NCI-H446 (cell line): ENCODE measurements at regions not wholly inside any gene's neighbourhood (a gene's known extent, or its start where the extent isn't known, plus 50 kb on each side); places are given as distances from the start of the nearest gene placed in this dataset.
"Not testable (repeated sequence)": the region's sequence is repeated elsewhere in the genome, so short reads cannot be mapped to it uniquely, and the experiment has no call there.

ENCODE experiments used
- DNase-seq, 2 experiments: peaks; one replicate each; lab custom pipeline; 2025; lab: John Stamatoyannopoulos, UW

GRCh38 chr13:86425170-86425815 lies 626.1 kb upstream of the SLITRK6 start:
- DNase-seq, result no peak

GRCh38 chr13:86426437-86426836 lies 627.2 kb upstream of the SLITRK6 start:
- no peak for DNase-seq

DNA sequence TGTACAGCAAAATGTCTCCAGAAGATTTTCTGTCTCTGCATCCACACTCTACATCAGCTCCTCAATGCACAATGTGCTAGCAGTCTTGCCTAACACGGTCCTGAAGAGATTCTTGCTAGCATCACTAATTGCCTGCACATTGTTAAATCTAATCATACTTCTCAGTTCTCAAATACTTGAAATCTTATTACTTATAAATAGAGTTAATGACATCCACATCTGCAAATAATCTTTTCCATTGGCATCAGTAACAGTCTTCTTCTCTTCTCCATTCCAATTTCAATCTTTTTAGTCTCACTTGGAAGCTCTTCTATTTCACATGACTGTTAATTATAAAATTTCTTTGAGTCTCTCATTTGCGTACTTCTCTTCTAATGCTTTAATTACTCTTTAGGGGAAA lies 630.5 kb upstream of the SLITRK6 start:
- no peak for DNase-seq

- DNase-seq, result no peak
Measured at GRCh38 chr13:86438034-86438433, 638.8 kb upstream of the SLITRK6 start.

DNA sequence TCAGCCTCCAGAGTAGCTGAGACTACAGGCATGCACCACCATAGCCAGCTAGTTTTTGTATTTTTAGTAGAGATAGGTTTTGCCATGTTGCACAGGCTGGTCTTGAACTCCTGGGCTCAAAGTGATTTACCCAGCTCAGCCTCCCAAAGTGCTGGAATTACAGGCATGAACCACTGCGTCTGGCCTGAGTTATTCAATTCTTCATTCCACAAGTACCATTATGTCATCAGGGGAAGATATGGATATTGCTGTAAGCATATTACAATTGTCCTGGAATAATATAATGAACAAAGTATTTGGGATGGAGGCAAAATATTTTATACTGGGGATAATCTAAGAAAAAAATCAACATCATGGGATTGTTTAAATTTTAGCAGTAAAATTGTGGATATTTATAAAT lies 646.0 kb upstream of the SLITRK6 start:
- DNase-seq, result no peak

- no peak for DNase-seq
Measured at GRCh38 chr13:86445672-86446071, 646.5 kb upstream of the SLITRK6 start.

DNA sequence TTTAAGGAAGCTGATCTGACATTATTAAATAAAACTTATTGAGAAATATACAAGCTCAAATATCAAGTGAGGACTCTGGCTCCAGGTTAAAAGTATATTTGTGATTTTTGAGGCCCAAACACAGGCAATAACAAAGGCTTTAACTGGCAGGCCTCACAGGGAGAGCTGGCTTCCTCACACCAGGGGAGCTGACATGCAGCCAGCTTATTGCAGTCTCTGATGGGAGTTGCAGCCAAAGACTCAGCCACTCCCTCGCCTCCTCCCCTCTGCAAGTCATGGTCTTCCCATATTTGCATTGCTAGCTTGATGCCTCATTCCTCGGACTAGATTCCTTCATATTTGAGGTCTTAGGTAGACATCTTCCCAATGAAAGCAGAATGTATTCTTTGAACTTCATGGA lies 647.1 kb upstream of the SLITRK6 start:
- DNase-seq, result peak; percentile 31 to 43

DNA sequence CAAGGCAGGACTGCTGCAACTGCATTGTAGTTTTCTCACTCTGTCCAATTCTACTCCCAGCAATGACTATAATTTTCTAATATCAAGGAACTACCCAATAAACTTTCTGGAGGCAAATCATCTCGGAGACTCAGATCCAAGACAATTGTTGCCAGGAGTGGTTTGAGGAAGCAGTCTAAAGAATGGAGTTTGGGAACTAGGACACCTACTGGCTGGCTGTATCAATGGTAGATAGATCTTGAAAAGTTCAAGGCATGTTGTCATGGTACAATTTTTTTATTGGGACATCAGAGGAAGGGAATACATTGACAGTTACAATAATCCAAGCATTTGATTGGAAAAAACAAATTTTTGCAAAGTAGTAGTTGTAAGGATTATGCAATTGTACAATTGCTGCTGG lies 648.3 kb upstream of the SLITRK6 start:
- no peak for DNase-seq

GRCh38 chr13:86462011-86462410 lies 662.8 kb upstream of the SLITRK6 start:
- DNase-seq, result no peak

DNA sequence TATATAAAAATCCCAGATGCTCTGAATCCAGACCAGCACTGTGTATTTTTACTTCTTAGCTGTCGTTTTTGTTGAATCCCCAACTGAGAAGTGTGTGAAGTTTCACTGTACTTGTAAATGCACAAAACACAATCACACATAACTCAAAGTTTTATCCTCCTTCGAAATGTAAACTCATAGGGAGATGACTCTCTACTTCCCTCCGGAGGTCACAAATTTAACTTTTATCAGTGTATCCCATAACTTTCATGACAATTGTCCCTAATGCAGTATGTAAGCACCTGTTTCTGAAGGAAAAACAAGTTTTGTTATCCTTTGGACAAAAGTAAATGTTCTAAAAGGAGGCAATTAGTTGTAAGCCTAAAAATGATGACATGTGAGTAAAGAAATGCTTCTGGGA lies 665.0 kb upstream of the SLITRK6 start:
- no peak for DNase-seq

GRCh38 chr13:86474971-86475370 lies 675.8 kb upstream of the SLITRK6 start:
- DNase-seq, result no peak

DNA sequence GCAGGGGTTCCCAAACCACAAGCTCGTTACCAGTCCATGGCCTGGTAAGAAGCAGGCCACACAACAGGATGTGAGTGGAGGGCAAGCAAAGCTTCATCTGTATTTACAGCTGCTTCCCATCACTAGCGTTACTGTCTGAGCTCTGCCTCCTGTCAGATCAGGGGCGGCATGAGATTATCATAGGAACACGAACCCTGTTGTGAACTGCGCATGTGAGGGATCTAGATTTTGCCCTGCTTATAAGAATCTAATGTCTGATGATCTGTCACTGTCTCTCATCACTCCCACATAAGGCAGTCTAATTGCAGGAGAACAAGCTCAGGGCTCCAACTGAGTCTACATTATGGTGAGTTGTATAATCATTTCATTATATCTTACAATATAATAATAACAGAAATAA lies 677.4 kb upstream of the SLITRK6 start:
- no peak for DNase-seq

GRCh38 chr13:86486582-86486981 lies 687.4 kb upstream of the SLITRK6 start:
- no peak for DNase-seq

DNA sequence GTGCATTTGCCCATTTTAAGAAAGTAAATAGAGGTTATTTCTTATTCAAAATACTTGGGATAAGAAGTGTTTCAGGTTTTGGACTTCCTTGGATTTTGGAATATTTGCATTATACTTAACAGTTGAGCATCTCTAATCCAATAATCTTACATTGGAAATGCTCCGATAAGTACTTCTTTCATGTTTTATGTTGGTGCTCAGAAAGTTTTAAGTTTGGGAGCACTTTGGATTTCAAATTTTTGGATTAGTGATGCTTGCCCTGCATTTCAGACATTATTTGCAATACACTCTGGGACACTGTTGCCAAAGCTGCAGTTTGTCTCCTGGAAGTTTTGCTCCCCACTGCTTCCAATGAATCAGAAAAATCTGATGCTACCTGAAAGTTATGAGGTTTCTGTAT lies 691.9 kb upstream of the SLITRK6 start:
- DNase-seq, result no peak

- not testable (repeated sequence) for DNase-seq
Measured at GRCh38 chr13:86501931-86502330, 702.7 kb upstream of the SLITRK6 start.

GRCh38 chr13:86510792-86511191 lies 711.6 kb upstream of the SLITRK6 start:
- no peak for DNase-seq

GRCh38 chr13:86541461-86541860 lies 742.2 kb upstream of the SLITRK6 start:
- no peak for DNase-seq

GRCh38 chr13:86554066-86554465 lies 754.8 kb upstream of the SLITRK6 start:
- DNase-seq, result no peak

DNA sequence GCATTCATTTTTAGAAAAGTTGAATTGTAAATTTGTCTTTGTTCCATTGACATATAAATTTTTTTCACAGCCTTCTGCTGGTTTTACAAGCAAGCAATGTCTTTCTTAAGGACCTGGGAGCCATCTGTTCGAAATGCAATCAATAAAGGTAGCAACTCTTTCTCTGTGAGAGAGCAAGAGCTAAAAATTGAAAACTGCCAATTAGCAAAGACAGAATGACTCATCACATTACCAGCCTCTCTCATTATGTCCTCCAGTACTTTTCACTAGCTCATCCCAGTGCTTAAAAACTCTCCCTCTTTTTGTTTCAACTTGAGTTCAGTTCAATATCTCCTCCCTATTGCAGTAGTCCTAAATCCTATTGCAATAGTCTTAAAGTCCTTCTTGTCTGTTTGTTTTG lies 760.7 kb upstream of the SLITRK6 start:
- DNase-seq, result peak in 1 of 2 experiments; percentile 10

- DNase-seq, result no peak
Measured at GRCh38 chr13:86562866-86563265, 763.6 kb upstream of the SLITRK6 start.

- no peak for DNase-seq
Measured at GRCh38 chr13:86563308-86563707, 764.1 kb upstream of the SLITRK6 start.

DNA sequence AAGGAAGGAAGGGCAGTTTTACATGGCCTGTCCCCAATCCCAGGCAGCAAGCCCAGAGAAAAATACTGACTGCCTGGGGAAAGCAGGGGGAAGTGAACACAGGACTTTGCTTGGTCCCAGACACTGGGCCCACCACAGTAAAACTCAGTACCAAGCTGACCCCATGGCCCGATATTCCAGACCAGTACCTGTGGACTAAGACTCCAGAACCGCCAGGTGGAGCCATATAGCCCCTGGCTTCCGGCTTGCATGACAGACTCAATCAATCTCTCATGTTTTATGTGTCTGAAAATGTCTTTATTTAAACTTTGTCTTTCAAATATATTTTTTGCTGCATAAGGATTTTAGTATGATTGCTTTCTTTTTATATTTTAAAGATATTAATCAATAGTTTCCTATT lies 767.9 kb upstream of the SLITRK6 start:
- no peak for DNase-seq

DNA sequence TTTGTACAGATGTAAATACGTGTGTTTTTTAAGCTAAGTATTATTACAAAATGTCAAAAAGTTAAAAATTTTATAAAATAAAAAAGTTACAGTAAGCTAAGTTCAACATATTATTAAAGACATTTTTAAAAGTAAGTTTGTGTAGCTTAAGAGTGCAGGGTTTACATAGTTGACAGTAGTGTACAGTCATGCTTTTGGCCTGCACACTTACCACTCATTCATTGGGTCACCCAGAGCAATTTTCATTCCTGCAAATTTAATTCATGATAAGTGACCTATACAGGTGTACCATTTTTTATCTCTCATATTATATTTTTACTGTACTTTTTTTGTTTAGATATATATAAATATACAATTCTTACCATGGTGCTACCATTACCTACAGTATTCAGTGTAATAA lies 769.9 kb upstream of the SLITRK6 start:
- DNase-seq, result no peak

DNA sequence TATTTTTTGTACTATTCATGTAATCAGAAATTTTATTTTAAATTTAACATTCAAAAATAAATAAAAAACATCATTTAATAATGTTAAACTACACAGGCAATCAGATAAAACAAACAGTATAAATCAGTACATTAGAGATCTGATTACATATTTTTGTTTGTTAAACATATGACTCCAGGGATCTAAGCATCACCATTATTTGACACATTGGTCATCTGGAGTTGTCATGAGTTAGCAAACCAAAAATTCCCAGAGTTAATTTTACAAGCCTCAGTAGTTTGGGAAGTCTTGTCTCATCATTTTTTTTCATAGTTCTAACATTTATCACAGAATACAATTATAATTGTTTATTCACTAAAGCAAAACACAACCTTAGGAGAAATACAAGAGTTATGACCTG lies 770.8 kb upstream of the SLITRK6 start:
- no peak for DNase-seq

GRCh38 chr13:86572115-86572514 lies 772.9 kb upstream of the SLITRK6 start:
- DNase-seq, result no peak
